GM19372 (cell line): ENCODE measurements at regions not wholly inside any gene's neighbourhood (a gene's known extent, or its start where the extent isn't known, plus 50 kb on each side); places are given as distances from the start of the nearest gene placed in this dataset.

Experiments used
- ATAC-seq: cut with Tn5 transposase; IDR thresholded peaks from one replicate; pipeline ENCODE4 v1.9.1; 2021; ENCODE audit warnings: mild to moderate bottlenecking, low read depth, moderate library complexity; ENCODE audit not compliant: unreplicated experiment

DNA sequence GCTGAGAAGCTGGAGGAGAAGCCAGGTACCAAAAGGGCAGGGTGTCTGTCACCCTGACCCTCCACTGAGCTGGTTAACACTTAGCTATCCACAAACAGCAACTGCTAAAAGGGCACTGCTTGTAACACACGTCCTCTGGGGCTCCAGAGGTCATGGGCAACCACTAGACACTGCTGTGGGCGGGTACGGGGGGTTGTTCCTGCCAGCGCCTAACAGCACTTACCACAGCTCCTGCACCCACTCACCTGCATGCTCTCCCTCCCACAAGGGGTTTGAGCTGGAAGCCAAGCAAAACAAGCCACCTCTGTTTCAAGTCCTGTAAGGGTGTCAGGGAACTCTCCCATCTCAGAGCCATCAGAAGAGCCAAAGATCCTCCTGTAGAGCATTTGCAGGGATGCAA lies 407.6 kb downstream of the MFSD1 start:
- ATAC-seq = no peak

DNA sequence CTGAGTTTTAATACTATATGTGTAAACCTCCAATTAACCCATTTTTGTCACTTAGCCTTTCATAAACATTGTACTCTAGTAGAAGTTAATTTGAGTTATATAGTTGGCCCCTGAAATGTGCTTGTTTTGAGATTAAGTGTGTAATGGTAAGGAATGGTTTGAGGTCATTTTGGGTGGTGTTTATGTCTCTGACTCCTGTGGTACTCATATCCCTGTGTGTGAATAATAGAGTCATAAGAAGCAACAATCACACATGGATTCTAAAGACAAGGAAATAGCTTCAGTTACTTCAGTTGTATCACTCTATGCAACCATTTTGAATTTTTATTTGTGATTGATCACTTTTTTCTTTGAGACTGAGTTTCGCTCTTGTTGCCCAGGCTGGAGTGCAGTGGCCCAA lies 408.5 kb downstream of the MFSD1 start:
- ATAC-seq = no peak

DNA sequence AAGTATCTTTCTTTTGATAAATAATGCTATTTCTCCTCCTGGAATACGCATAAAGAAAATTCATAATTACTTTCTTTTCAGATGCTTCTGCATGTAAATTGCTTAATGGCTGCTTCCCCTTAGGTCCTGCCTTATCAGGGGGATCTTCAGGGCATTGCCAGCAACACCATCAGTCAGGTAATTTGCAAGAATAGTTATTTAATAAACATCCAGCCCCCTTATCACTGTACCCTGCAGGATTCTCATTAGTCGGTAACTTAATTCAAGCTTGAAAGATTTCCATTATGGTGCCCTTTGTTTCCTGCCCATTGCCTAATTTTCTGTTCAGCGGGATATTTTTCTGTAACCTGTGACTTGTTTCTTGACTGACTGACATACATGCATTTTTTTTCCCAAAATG lies 414.5 kb downstream of the MFSD1 start:
- ATAC-seq = no peak

DNA sequence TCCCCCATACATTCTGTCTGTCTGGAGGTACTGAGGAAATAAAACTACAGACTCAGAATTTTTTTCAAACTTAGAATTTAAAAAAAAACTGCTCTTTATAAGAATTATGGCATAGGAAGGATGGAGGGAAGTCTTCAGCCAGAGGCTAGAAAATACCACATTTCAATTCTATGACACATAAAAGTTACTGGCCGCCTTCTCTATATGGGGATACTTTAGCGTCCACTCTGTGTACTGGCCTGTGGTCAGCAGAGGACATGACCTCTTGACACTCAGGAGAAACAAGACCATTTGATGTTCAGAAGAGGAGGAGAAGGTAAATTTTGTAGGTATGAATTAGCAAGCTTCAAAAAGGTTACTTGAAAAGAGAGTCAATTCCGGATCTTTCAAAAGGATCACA lies 417.4 kb downstream of the MFSD1 start:
- no peak for ATAC-seq

DNA sequence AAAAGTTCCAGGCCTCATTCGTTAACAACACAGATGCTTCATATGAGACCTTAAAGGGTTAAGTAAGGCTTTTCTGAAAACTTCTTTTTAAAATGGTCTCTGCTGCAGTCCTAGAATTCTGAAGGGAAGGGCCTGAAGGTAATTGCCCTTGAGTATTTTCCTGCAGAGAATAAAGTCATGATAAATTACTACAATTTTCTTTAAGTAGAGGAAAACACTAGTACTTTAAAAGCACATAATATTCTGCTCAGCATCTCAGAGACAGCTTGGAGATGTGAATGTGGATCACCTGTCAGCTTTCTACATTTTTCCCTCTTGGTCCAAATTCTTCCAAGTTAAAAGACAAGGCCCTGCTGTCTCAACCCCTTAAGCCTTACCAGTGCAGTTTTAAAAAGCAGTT lies 419.5 kb downstream of the MFSD1 start:
- ATAC-seq = no peak

DNA sequence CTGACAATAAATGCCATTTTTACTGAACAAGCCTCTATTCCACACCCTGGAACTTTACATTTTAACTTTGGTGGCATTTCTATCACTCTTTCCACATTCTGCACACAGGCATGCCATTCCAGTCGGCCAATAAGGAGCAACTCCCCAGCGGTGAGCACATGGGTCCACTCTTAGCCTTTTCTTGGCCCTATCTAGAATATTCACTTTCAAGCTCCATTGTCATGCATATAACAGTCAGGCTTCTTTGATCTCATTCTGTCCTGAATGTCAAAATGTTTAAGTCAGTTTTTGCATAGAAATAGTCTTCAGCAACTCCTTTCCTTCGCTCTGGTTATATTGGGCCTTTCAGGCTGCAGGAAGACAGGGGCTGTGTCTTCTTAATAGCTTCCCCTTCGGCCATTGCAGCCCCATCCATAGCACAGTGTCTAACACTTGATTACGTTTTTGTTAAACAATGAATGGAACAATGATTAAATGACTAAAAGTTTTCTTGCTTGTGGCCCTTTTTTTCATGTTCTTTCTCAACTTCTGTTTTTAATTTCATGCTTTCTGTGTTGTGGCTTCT lies 427.3 kb downstream of the MFSD1 start:
- no peak for ATAC-seq

DNA sequence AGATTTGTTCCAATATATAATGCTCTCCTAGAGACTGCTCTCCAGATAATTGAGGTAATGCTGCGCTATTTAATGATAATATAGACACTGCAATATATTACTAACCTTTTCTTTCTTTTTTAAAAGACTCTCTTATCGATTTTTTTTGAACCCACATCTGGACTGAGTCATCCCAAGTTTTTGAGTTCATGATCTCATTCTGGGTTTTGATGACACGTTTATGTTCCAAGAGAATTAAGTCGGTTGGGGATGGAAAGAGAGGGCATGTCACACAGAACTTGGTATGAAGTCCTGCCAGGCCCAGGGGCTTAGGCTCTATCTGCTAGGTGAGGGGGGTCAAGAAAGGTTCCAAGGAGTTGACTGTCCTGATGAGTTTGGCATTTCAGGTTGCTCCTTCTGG lies 431.1 kb downstream of the MFSD1 start:
- ATAC-seq = no peak

DNA sequence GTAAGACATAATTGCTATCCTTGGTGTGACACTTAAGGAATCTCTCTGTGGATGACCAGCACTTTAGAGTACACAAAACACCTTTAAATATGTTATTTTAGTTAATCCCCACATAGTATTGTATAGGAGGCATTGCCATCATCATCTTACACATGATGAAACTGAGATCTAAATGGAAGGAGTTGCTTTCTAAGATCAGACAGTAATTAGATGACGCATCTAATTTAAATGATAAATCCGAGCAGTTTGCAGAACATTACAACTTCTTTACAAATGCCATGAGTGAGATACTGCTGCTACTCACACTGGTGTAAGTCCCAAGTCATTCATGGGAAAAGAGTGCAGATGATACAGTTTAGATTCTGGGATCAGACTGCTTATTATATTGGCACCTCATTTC lies 431.9 kb downstream of the MFSD1 start:
- ATAC-seq = no peak

DNA sequence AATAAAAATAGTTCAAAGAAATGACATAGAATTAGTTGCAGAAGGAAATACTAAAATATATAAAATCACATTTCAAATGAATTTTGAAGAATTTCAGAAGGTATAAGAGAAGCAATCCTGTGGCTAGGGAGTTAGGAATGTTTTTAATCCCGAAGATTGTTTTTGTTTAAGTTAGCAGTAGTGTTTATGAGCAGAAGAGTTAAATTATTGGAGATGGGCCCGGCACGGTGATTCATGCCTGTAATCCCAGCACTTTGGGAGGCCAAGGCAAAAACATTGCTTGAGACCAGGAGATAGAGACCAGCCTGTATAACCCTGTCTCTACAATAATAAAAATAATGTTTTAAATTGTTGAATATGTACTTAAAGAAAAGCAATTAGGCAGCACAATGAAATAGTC lies 432.5 kb downstream of the MFSD1 start:
- no peak for ATAC-seq

DNA sequence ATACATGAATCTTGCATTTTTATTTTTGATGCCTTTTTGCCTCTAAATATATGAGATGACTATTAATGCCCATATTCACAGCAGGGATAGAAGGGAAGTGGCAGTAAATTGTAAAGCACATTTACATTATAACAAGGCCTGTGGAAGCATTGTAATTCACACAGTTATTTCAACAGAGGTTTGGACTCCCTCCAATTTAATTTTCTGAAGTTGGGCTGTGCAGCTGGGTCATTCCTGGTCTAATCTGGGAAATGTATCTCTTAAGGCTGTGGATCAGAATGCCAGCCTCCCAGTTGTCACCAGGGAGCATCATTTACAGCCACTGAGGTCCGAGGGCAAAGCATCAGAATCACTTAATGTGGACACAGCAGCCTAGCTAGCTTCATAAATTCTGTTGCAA lies 434.5 kb downstream of the MFSD1 start:
- no peak for ATAC-seq

DNA sequence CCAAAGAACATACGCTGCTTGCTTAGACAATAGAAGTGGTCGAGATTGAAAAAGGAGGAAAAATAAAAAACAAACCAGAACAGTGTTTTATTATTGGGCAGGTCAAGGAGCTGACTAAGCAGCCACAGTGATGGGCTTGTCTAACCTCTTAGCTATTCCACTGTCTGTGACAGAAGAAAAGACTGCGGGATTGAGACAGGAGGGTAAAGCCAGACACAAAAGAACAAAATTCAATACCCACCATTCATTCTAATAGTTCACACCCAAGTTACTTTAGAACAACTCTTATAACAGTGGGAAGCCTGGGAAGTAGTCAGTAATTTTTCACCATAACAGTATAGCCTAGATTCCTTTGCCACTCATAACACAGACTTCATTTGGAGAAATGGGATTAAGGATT lies 435.4 kb downstream of the MFSD1 start:
- no peak for ATAC-seq

DNA sequence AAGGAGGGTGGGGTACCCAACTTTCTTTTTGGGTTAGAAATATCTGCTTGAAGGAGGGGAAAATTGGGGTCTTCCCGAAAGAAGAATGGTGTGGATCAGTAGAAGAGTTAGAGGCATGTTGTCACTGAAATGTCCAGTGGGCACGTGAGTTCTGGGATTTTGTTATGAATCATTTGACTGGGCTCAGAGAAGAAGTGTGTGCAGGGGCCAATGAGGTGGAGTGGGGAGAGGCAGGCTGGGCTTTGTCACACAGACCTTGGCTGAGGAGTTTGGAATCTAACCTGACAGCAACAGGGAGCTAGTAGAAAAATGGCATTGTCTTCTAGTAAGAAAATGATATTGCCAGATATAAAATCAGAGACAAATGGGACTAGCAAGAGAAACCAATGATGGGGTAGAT lies 436.8 kb downstream of the MFSD1 start:
- ATAC-seq = no peak

DNA sequence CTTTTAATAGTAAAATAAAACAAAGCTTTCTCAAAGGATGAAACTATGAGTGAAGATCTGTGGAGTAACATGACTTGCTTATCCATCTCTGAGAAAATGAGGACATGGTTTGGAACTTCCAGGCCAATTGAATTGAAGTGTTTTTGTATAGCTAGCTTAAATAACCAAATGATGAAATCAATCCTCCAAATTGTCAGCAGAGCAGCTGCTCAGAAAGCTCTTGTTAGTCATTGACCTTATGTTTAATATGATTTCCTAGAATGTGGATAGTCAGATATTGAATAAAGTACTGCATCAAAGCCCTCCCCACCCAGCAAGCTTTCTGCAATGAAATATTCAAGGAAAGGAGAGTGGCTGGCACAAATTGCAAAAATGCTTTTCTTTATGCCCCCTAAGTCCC lies 437.2 kb downstream of the MFSD1 start:
- no peak for ATAC-seq

DNA sequence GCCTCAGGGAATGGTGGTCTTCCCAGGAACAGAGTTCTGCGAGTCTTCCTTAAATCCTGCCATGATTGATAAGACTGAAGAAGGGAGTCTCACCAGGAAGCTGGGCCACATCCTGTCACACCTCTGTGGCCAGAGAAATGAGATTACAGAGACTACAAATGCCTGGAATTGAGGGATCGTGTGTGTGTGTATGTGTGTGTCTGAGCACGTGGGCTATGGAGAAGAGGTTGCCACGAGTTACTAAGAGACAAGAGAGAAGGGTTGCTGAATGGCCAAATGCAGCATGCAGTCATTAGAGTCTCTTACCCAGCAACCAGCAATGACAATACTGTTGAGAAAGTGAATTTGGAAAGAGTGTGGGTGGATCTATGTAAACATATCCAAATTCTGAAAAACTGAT lies 443.1 kb downstream of the MFSD1 start:
- ATAC-seq = no peak

DNA sequence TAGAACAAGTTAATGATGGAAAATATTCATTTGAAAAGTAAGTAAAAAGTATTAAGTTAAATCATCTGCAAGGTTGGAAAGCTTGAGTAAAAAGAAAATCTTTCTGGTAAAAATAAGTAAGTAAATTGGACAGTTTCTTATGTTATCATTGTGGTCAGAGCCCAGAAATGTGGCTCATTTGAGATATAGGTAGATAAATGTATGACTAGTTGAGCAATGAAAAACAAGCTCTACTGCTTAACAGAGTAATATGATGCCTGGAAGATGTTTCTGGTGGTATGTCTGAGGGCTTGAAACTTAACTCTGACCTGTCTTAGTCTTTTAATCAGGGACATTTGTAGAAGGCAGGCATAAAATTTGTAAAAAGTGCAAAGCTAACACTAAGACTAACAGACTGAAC lies 444.0 kb downstream of the MFSD1 start:
- no peak for ATAC-seq

DNA sequence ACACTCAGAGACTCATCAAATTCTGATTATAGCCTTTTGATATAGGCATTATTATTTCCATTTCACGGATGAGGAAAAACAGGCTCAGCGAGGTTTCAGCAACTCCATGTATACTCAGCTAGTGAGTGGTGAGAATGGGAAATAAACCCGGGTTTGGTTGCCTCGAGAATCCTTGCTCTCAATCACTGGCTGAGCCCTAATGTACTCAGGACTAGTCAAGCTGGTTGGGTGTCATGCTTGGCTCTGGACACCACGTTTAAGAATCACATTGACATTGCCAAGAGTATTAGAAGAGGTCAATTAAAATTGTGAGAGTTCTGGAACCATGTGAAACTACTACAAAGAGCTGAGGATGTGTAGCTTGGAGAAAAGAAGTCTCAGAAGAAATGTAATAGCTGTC lies 444.5 kb downstream of the MFSD1 start:
- no peak for ATAC-seq

DNA sequence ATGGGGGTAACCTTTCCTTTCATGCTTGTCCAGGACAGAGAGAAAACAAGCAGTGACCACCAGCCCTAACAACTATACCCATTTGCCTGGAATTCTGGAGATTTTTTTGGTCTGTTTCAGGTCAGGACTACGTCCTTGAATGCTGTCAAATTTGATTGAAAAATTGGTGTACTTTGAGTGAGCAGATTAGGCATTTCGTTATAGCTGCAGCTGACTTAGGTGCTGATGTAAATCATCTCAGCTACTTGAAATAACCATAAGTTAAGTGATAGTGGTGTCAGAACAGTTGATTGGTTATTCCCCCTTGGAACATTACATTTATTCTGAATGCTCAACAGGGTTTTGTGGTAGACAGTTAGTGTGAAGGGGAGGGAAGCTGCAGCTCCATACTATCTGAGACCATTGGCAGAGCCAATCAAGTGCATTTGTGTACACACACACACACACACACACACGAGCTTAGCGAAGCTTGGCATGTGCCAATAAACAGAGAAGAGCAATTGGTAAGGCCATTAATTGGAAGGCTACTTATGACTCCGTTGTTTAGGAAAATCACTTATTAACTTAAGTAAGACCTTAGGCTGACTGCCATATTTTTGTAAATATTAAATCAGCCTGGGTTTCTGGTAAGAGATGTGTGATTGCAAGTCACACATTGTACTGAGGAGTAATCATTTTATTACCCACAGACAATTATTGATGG lies 447.8 kb downstream of the MFSD1 start:
- no peak for ATAC-seq

DNA sequence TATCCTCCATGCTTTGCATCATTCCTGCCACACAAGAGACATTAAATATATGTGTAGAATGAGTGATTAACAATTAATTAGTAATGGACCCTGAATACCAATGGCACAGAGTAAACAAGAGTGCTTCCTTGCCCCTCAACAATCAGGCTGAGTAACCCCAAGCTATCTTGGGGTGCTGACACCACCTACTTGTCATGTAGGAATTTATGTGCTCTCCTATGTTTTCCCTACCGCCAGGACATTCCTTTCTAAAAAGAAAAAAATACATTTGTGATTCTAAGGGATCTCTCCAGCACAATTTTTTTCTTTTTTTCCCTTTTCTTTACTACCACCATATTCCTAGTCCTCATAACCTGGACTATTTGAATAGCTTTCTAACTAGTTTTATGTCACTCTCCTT lies 449.1 kb downstream of the MFSD1 start:
- no peak for ATAC-seq

DNA sequence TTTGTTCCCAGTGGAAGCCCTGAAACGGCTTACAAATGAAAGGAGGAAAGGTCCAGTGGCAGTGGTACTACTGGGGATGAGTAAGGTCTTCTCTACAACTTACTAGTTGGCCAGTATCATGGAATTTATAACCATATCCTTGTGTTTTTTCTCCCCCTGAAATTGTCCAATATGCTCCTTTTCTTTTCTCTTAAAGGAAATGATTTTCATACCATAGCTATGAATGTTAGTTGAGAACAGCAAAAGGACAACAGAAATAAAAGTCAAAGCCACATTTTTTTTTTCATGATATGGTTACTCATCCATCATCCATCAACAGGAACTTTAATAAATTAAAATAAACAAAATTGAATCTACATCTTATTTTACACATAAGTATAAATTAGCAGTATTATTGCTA lies 450.4 kb downstream of the MFSD1 start:
- no peak for ATAC-seq

DNA sequence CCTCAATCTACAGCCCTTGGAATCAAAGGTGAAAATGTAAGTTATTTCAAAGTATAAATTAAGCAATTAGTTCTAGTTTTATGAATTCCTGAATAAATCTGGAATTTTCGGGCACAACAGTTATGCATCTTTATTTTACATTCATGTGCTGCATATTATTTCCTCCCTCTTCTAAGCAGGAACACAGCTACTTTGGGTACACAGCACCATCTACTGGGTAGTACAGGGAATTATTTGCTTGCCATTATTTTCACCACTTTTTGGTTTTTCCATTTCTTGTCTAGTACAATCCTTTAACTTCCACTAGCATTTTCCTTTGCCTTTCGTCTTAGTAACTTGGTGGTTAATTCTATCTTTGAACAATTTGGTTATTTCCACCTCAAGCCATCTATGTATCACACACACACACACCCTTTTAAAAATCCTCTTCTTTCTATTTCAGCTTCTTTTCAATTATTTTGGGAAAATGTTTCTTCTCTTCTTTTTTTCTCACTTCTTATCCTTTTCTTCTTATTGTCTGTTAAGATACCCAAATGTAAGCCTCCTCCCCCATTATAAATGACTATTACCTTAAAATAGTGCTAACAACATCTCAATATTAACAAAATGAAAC lies 451.0 kb downstream of the MFSD1 start:
- ATAC-seq = no peak

DNA sequence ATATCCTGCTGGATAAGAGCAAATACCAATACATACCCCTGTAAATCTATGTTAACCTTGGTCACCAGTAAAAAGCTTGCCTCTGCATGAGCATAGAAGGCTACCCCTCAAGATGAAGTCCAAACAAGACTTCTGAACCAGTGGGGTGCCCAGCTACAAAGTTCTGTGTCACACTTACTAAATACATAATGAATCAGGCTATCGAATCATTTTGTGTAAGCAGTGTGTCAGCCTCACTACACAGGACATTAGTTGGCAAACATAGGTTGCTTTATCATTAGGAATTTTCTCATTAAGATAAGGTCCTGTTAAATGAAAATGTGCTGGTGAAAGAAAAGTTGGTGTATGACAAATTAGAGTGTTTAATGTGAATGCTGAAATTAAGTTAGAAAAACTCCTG lies 452.0 kb downstream of the MFSD1 start:
- ATAC-seq = no peak

DNA sequence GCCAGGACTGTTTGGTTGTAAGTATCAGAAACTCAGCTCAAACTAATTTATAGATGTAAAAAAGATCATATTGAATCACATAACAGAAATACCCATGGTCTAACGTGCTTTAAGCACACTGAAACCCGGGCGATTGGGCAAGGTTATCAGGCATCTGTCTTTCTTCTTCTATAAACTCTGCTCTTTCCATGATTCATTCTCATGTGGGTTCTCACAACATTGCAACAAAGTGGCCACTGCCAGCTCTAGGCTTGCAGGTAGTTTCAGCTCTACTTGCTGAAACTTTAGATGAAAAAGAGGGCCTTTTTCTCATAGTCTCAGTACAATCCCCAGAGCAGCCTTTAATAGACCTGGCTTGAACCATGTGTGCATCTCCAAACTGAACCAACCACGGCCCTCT lies 456.1 kb downstream of the MFSD1 start:
- ATAC-seq = no peak
